SK-N-SH treated with all-trans-retinoic acid at 6 μM for 48 hours (cell line): ENCODE measurements at regions not wholly inside any gene's neighbourhood (a gene's known extent, or its start where the extent isn't known, plus 50 kb on each side); places are given as distances from the start of the nearest gene placed in this dataset.

Experiments
- ATAC-seq: fragments of 200-7000 bp; cut with Tn5 transposase; 3 replicates; pipeline ENCODE4 v1.9.1; 2020; ENCODE audit warnings: mild to moderate bottlenecking, moderate library complexity
- ARNTL ChIP-seq: fragments of 450-650 bp; formaldehyde crosslinking; IDR thresholded peaks from 2 replicates; pipeline ENCODE4 v1.5.0; 2020; ENCODE audit warnings: low read depth, mild to moderate bottlenecking, moderate library complexity, borderline replicate concordance
- BACH2 ChIP-seq: fragments of 250-450 bp; sonication (Bioruptor Pico); IDR thresholded peaks from 2 replicates; pipeline ENCODE4 v1.9.0; 2021; ENCODE audit warnings: mild to moderate bottlenecking, borderline replicate concordance
- CSDC2 ChIP-seq: fragments of 250-450 bp; sonication (Bioruptor Pico); IDR thresholded peaks from 2 replicates; pipeline ENCODE4 v1.5.0; 2020; ENCODE audit warnings: mild to moderate bottlenecking, moderate library complexity
- ESRRG ChIP-seq: fragments of 250-450 bp; sonication (Bioruptor Pico); IDR thresholded peaks from 2 replicates; pipeline ENCODE4 v1.6.1; 2021; ENCODE audit warnings: mild to moderate bottlenecking
- ISL1 ChIP-seq: fragments of 250-450 bp; sonication (Bioruptor Pico); IDR thresholded peaks from 2 replicates; pipeline ENCODE4 v2.1.2; 2022; ENCODE audit warnings: mild to moderate bottlenecking, moderate library complexity
- OSR1 ChIP-seq: fragments of 250-450 bp; sonication (Bioruptor Pico); IDR thresholded peaks from 2 replicates; pipeline ENCODE4 v1.8.0; 2022; ENCODE audit warnings: moderate library complexity, mild to moderate bottlenecking, inconsistent platforms
- PPARA ChIP-seq: fragments of 250-450 bp; sonication (Bioruptor Pico); IDR thresholded peaks from 2 replicates; pipeline ENCODE4 v1.5.0; 2020; ENCODE audit warnings: mild to moderate bottlenecking, borderline replicate concordance
- RARB ChIP-seq: fragments of 250-450 bp; sonication (Bioruptor Pico); IDR thresholded peaks from 2 replicates; pipeline ENCODE4 v1.8.0; 2021; ENCODE audit warnings: mild to moderate bottlenecking, moderate library complexity
- SNAI2 ChIP-seq: fragments of 250-450 bp; sonication (Bioruptor Pico); IDR thresholded peaks from 2 replicates; pipeline ENCODE4 v1.5.0; 2020; ENCODE audit warnings: mild to moderate bottlenecking, moderate library complexity
- TCF4 ChIP-seq: fragments of 250-450 bp; sonication (Bioruptor Pico); IDR thresholded peaks from 2 replicates; pipeline ENCODE4 v1.8.0; 2021; ENCODE audit warnings: mild to moderate bottlenecking, moderate library complexity, borderline replicate concordance
- TOX ChIP-seq: fragments of 250-450 bp; sonication (Bioruptor Pico); IDR thresholded peaks from 2 replicates; pipeline ENCODE4 v1.8.0; 2021; ENCODE audit warnings: mild to moderate bottlenecking, moderate library complexity, borderline replicate concordance
- ZC3H10 ChIP-seq: fragments of 250-450 bp; sonication (Bioruptor Pico); IDR thresholded peaks from 2 replicates; pipeline ENCODE4 v1.5.1; 2021; ENCODE audit warnings: mild to moderate bottlenecking, moderate library complexity
- ZFP3 ChIP-seq: fragments of 250-450 bp; sonication (Bioruptor Pico); IDR thresholded peaks from 2 replicates; pipeline ENCODE4 v1.5.0; 2020; ENCODE audit warnings: mild to moderate bottlenecking, moderate library complexity
- ZFP30 ChIP-seq: fragments of 450-650 bp; formaldehyde crosslinking; IDR thresholded peaks from 2 replicates; pipeline ENCODE4 v1.5.0; 2022; ENCODE audit warnings: mild to moderate bottlenecking, moderate library complexity
- ZNF565 ChIP-seq: fragments of 450-650 bp; formaldehyde crosslinking; conservative IDR thresholded peaks from 2 replicates; pipeline ENCODE4 v1.5.0; 2020; ENCODE audit warnings: low read depth, mild to moderate bottlenecking, moderate library complexity
- ZNF70 ChIP-seq: fragments of 450-650 bp; formaldehyde crosslinking; IDR thresholded peaks from 2 replicates; pipeline ENCODE4 v1.5.0; 2020; ENCODE audit warnings: mild to moderate bottlenecking, moderate library complexity
- ZNF8 ChIP-seq: fragments of 450-650 bp; formaldehyde crosslinking; IDR thresholded peaks from 2 replicates; pipeline ENCODE4 v1.5.0; 2020; ENCODE audit warnings: mild to moderate bottlenecking, moderate library complexity
- TF ChIP-seq, protein P1 (sequence below): fragments of 250-450 bp; sonication (Bioruptor Pico); IDR thresholded peaks from 2 replicates; pipeline ENCODE4 v1.8.0; 2021; ENCODE audit warnings: low read depth, mild to moderate bottlenecking, moderate library complexity, borderline replicate concordance
- TF ChIP-seq, protein P2 (sequence below): fragments of 250-450 bp; sonication (Bioruptor Pico); IDR thresholded peaks from 2 replicates; pipeline ENCODE4 v1.5.0; 2020; ENCODE audit warnings: mild to moderate bottlenecking, moderate library complexity
- TF ChIP-seq, protein P3 (sequence below): fragments of 250-450 bp; sonication (Bioruptor Pico); IDR thresholded peaks from 2 replicates; pipeline ENCODE4 v1.5.1; 2020; ENCODE audit warnings: low read depth, mild to moderate bottlenecking, moderate library complexity
- TF ChIP-seq, protein P4 (sequence below): fragments of 250-450 bp; sonication (Bioruptor Pico); IDR thresholded peaks from 2 replicates; pipeline ENCODE4 v1.5.1; 2021; ENCODE audit warnings: mild to moderate bottlenecking, moderate library complexity
- TF ChIP-seq, protein P5 (sequence below): fragments of 250-450 bp; sonication (Bioruptor Pico); IDR thresholded peaks from 2 replicates; pipeline ENCODE4 v1.8.0; 2020; ENCODE audit warnings: mild to moderate bottlenecking, moderate library complexity, borderline replicate concordance

DNA sequence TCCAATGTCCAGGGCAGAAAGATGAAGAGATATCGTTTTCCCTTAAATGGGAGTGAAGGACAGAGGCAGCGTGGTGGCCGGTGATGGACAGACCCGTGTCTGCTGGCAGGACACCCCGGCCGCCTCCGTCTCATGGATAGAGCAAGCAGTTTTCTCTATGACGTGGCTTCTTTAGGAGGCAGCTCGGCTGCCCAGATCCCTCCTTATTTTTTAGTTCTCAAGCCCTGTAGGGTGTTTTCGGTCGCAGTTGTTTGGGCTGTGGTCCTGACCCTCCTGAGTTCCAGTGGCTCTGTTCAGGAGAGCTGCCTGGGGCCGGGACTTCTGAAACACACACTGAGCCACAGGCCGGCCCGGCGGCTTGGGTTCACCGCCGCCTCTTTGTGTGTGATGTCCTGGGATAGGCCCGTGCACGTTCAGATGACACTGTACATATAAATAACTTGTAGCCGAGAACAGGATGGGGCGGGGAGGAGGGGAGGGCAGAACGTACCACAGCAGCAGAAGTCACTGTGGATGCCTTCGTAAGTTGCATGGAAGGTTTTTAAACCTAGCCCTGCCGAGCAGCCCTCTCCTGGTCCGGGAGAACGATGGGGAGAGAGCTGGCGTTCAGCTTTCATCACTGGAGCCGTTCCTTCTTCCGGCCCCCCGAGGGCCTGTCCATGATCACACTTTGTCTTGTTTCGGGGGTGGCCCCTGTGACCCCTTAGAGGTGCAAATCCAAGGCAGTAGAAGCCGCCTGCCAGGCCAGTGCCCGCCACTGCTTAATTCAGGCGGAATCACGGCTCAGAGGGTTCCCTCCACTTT, 65.2 kb downstream of the SIK1 start:
- no peak for ATAC-seq
- TF ChIP-seq ZNF8 = no peak
- no peak for TF ChIP-seq ARNTL
- TF ChIP-seq, protein P1, sequence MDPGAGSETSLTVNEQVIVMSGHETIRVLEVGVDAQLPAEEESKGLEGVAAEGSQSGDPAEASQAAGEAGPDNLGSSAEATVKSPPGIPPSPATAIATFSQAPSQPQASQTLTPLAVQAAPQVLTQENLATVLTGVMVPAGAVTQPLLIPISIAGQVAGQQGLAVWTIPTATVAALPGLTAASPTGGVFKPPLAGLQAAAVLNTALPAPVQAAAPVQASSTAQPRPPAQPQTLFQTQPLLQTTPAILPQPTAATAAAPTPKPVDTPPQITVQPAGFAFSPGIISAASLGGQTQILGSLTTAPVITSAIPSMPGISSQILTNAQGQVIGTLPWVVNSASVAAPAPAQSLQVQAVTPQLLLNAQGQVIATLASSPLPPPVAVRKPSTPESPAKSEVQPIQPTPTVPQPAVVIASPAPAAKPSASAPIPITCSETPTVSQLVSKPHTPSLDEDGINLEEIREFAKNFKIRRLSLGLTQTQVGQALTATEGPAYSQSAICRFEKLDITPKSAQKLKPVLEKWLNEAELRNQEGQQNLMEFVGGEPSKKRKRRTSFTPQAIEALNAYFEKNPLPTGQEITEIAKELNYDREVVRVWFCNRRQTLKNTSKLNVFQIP (CRISPR knock-in tag) = no peak
- TF ChIP-seq, protein P2, sequence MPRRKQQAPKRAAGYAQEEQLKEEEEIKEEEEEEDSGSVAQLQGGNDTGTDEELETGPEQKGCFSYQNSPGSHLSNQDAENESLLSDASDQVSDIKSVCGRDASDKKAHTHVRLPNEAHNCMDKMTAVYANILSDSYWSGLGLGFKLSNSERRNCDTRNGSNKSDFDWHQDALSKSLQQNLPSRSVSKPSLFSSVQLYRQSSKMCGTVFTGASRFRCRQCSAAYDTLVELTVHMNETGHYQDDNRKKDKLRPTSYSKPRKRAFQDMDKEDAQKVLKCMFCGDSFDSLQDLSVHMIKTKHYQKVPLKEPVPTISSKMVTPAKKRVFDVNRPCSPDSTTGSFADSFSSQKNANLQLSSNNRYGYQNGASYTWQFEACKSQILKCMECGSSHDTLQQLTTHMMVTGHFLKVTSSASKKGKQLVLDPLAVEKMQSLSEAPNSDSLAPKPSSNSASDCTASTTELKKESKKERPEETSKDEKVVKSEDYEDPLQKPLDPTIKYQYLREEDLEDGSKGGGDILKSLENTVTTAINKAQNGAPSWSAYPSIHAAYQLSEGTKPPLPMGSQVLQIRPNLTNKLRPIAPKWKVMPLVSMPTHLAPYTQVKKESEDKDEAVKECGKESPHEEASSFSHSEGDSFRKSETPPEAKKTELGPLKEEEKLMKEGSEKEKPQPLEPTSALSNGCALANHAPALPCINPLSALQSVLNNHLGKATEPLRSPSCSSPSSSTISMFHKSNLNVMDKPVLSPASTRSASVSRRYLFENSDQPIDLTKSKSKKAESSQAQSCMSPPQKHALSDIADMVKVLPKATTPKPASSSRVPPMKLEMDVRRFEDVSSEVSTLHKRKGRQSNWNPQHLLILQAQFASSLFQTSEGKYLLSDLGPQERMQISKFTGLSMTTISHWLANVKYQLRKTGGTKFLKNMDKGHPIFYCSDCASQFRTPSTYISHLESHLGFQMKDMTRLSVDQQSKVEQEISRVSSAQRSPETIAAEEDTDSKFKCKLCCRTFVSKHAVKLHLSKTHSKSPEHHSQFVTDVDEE (CRISPR knock-in tag) = no peak
- TF ChIP-seq, protein P3, sequence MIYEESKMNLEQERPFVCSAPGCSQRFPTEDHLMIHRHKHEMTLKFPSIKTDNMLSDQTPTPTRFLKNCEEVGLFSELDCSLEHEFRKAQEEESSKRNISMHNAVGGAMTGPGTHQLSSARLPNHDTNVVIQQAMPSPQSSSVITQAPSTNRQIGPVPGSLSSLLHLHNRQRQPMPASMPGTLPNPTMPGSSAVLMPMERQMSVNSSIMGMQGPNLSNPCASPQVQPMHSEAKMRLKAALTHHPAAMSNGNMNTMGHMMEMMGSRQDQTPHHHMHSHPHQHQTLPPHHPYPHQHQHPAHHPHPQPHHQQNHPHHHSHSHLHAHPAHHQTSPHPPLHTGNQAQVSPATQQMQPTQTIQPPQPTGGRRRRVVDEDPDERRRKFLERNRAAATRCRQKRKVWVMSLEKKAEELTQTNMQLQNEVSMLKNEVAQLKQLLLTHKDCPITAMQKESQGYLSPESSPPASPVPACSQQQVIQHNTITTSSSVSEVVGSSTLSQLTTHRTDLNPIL = no peak
- no peak for TF ChIP-seq BACH2 (CRISPR knock-in tag)
- TF ChIP-seq OSR1 (CRISPR knock-in tag) = no peak
- TF ChIP-seq TOX = no peak
- no peak for TF ChIP-seq ZC3H10 (CRISPR knock-in tag)
- TF ChIP-seq ZNF70 (CRISPR knock-in tag) = no peak
- TF ChIP-seq RARB (CRISPR knock-in tag) = no peak
- TF ChIP-seq ESRRG (CRISPR knock-in tag) = no peak
- no peak for TF ChIP-seq TCF4
- no peak for TF ChIP-seq PPARA (CRISPR knock-in tag)

DNA sequence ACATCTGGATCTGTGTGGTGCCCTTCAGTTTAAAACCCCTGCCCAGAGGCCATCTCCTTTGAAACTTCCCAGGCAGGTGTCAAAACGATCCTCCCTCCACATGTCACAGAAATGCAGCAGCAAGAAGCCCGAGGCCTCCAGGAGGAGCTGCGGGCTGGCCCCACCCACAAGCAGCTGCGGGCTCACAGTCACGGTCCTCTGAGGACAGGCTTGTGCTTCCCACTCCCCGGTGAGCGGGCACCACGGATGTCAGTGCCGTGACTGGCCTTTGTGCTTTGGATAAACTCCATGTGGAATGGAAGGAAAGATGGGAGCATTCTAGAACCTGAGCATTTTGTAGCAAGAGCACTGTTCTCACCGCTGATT, 65.8 kb downstream of the SIK1 start:
- no peak for TF ChIP-seq RARB (CRISPR knock-in tag)
- no peak for TF ChIP-seq TOX
- TF ChIP-seq, protein P4, sequence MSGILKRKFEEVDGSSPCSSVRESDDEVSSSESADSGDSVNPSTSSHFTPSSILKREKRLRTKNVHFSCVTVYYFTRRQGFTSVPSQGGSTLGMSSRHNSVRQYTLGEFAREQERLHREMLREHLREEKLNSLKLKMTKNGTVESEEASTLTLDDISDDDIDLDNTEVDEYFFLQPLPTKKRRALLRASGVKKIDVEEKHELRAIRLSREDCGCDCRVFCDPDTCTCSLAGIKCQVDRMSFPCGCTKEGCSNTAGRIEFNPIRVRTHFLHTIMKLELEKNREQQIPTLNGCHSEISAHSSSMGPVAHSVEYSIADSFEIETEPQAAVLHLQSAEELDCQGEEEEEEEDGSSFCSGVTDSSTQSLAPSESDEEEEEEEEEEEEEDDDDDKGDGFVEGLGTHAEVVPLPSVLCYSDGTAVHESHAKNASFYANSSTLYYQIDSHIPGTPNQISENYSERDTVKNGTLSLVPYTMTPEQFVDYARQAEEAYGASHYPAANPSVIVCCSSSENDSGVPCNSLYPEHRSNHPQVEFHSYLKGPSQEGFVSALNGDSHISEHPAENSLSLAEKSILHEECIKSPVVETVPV (CRISPR knock-in tag) = no peak
- TF ChIP-seq, protein P1 (CRISPR knock-in tag) = no peak
- no peak for TF ChIP-seq ZFP3
- no peak for TF ChIP-seq ZNF565
- TF ChIP-seq ZNF8 = no peak
- no peak for TF ChIP-seq ZNF70 (CRISPR knock-in tag)
- TF ChIP-seq PPARA (CRISPR knock-in tag) = no peak
- TF ChIP-seq ESRRG (CRISPR knock-in tag) = no peak
- no peak for TF ChIP-seq ISL1 (CRISPR knock-in tag)
- no peak for TF ChIP-seq SNAI2 (CRISPR knock-in tag)
- TF ChIP-seq ARNTL = no peak
- no peak for TF ChIP-seq BACH2 (CRISPR knock-in tag)
- TF ChIP-seq ZFP30 (CRISPR knock-in tag) = no peak
- TF ChIP-seq, protein P3 = no peak
- no peak for TF ChIP-seq CSDC2 (CRISPR knock-in tag)
- TF ChIP-seq, protein P5, sequence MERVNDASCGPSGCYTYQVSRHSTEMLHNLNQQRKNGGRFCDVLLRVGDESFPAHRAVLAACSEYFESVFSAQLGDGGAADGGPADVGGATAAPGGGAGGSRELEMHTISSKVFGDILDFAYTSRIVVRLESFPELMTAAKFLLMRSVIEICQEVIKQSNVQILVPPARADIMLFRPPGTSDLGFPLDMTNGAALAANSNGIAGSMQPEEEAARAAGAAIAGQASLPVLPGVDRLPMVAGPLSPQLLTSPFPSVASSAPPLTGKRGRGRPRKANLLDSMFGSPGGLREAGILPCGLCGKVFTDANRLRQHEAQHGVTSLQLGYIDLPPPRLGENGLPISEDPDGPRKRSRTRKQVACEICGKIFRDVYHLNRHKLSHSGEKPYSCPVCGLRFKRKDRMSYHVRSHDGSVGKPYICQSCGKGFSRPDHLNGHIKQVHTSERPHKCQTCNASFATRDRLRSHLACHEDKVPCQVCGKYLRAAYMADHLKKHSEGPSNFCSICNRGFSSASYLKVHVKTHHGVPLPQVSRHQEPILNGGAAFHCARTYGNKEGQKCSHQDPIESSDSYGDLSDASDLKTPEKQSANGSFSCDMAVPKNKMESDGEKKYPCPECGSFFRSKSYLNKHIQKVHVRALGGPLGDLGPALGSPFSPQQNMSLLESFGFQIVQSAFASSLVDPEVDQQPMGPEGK = no peak
- no peak for ATAC-seq
